Stomach (tissue), 8 donors: ENCODE measurements at regions not wholly inside any gene's neighbourhood (a gene's known extent, or its start where the extent isn't known, plus 50 kb on each side); places are given as distances from the start of the nearest gene placed in this dataset.

Experiments used
- DNase-seq, 2 donors: peaks; one replicate each; pipeline versions ENCODE4 v3.0.0 to v3.0.0-alpha.2; 2013 to 2019
- H3K27ac ChIP-seq, 5 donors: fragments of 200-600 bp in 4 of 5; sonication (generic) in 4 of 5; one replicate each; pipeline ENCODE4 v1.5.1; 2013 to 2019; ENCODE audit warnings: mild to moderate bottlenecking in 1 of 5, moderate library complexity in 1 of 5
- H3K27me3 ChIP-seq, 3 donors: fragments of 200-600 bp; sonication (generic); one replicate each; pipeline ENCODE4 v1.5.1; 2017 to 2019; ENCODE audit warnings: mixed run types in 1 of 3
- H3K36me3 ChIP-seq, 4 donors: fragments of 200-600 bp; sonication (generic); 1 replicate in 3 of 4; 2 replicates in 1 of 4; pipeline ENCODE4 v1.5.1; 2016 to 2019
- H3K4me1 ChIP-seq, 4 donors: fragments of 200-600 bp; sonication (generic); one replicate each; pipeline ENCODE4 v1.5.1; 2016 to 2019
- H3K4me3 ChIP-seq, 4 donors: fragments of 200-600 bp; sonication (generic) in 3 of 4; one replicate each; pipeline ENCODE4 v1.5.1; 2016 to 2019; ENCODE audit warnings: mild to moderate bottlenecking in 1 of 4
- H3K9me3 ChIP-seq, 4 donors: fragments of 200-600 bp; sonication (generic); one replicate each; pipeline ENCODE4 v1.5.1; 2016 to 2019
- EP300 ChIP-seq: sonication (generic); formaldehyde crosslinking; IDR thresholded peaks from one replicate; pipeline ENCODE4 v1.6.1; 2017; ENCODE audit warnings: antibody characterized with exemption
- POLR2A ChIP-seq, 4 donors: fragments of 450-650 bp; IDR thresholded peaks; one replicate each; pipeline ENCODE4 v1.6.1; 2016; ENCODE audit warnings: antibody characterized with exemption in 4 of 4, control low read depth in 2 of 4, mild to moderate bottlenecking in 1 of 4, moderate library complexity in 1 of 4
- POLR2AphosphoS5 ChIP-seq, 3 donors: sonication (generic); formaldehyde crosslinking; IDR thresholded peaks; one replicate each; pipeline ENCODE4 v1.6.1; 2016; ENCODE audit warnings: antibody characterized with exemption in 3 of 3
- WGBS, 5 donors: extraction: QIAGEN DNeasy Blood & Tissue Kit in 3 of 5; methylation state at CpG; one replicate each; pipeline versions ENCODE4 v1.1.5 to v1.1.7; 2013 to 2018; 5-methylcytosine and 5-hydroxymethylcytosine counted together
- intact Hi-C: fragments of 100-400 bp; cut with DNase I; formaldehyde crosslinking; loops from one replicate; pipeline ENCODE4 v1.15.1; 2023; ENCODE audit warnings: low total_unique reads
- TF ChIP-seq, protein P1 (sequence below), 7 experiments: fragments of 450-650 bp in 4 of 7; fragments of 200-600 bp in 3 of 7; sonication (generic) in 3 of 7; IDR thresholded peaks; one replicate each; pipeline ENCODE4 v1.5.1; 2016 to 2019; ENCODE audit warnings: antibody characterized with exemption in 7 of 7, control low read depth in 2 of 7, mild to moderate bottlenecking in 1 of 7
- donor health status: healthy with polysubstance abuse.
- donor health status: Bipolar disorder and iron deficiency.
- donor health status: healthy.

DNA sequence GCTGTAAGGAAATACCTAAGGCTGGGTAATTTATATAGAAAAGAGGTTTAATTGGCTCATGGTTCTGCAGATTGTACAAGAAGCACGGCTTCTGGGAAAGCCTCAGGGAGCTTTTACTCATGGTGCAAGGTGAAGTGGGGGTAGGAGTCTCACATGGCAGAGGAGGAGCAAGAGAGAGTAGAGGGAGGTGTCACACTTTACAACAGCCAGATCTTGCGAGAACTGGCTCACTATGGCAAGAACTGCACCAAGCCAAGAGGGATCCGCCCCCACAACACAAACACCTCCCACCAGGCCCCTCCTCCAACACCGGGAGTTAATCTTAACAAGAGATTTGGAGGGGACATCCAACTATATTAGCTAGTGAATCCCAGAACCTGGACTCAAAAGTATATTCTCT, 135.4 kb upstream of the SOD1 start:
- Histone ChIP-seq H3K9me3 (no peaks in the 10 kb centered on the region), H3K4me3 (no peak overlapping the region), H3K27ac (no peak overlapping the region), H3K27me3 (no peaks in the 10 kb centered on the region), H3K4me1 (peaks cover 0 to 9% (median 0%) of the 10 kb centered on the region in 4 donors), H3K36me3 (no peaks in the 10 kb centered on the region)
- 65 to 75% (median 71%) methylated on average over 4 of the region's 4 CpGs for WGBS, 5 donors
- TF ChIP-seq POLR2AphosphoS5 (IDR thresholded peaks at IDR 0.05) = no peak
- TF ChIP-seq POLR2A (IDR thresholded peaks at IDR 0.05) = no peak
- TF ChIP-seq, protein P1, sequence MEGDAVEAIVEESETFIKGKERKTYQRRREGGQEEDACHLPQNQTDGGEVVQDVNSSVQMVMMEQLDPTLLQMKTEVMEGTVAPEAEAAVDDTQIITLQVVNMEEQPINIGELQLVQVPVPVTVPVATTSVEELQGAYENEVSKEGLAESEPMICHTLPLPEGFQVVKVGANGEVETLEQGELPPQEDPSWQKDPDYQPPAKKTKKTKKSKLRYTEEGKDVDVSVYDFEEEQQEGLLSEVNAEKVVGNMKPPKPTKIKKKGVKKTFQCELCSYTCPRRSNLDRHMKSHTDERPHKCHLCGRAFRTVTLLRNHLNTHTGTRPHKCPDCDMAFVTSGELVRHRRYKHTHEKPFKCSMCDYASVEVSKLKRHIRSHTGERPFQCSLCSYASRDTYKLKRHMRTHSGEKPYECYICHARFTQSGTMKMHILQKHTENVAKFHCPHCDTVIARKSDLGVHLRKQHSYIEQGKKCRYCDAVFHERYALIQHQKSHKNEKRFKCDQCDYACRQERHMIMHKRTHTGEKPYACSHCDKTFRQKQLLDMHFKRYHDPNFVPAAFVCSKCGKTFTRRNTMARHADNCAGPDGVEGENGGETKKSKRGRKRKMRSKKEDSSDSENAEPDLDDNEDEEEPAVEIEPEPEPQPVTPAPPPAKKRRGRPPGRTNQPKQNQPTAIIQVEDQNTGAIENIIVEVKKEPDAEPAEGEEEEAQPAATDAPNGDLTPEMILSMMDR (IDR thresholded peaks at IDR 0.05) = no peak
- no peak for TF ChIP-seq EP300
- DNase-seq = no peak
- intact Hi-C loops = no loop called here

DNA sequence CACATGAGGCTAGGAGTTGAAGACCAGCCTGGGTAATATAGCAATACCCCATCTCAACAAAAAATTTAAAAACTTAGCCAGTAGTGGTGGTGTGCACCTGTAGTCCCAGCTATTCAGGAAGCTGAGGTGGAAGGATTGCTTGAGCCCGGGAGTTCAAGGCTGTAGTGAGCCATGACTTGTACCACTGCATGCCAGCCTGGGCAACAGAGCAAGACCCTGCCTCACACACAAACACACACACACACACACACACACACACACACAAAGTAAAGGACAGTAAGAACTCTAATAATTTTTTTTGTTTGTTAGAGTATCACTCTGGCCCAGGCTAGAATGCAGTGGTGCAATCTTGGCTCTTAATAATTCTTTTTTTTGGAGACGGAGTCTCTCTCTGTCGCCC, 138.0 kb upstream of the SOD1 start:
- WGBS, 5 donors = 90 to 97% (median 96%) methylated on average over 3 of the region's 3 CpGs

DNA sequence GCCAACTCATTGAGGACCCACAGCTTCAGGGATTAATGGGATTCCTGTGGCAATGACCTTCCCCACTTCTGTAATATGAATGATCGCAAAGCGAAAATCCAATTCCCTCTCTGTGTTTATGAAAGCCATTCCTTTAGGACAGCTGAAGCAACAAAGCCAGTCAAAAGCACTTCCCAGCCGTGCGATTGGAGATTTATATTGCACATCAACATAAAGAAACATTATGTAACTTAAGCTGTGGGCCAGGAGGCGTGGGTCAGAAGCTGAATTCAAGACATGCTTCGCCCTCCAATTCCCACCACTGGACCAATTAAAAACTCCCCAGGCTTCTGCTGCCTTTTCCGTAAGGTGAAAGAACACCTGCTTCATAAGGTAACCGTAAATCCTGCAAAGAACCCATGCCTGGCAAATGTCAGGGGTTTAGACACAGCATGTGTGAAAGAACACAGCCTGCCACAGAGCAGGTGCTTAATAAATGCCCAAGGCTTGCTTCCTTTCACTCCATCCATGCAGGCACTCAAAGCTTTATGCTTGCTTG, 138.9 kb upstream of the SOD1 start:
- Histone ChIP-seq H3K27me3 (no peaks in the 10 kb centered on the region), H3K4me1 (peaks cover 0 to 9% (median 0%) of the 10 kb centered on the region in 4 donors), H3K4me3 (no peak overlapping the region), H3K36me3 (no peaks in the 10 kb centered on the region), H3K9me3 (no peaks in the 10 kb centered on the region), H3K27ac (no peak overlapping the region)
- peak in 1 of 2 donors; percentile 50 for DNase-seq
- intact Hi-C loops = no loop called here
- no peak for TF ChIP-seq POLR2A (IDR thresholded peaks at IDR 0.05)
- no peak for TF ChIP-seq EP300
- no peak for TF ChIP-seq POLR2AphosphoS5 (IDR thresholded peaks at IDR 0.05)
- TF ChIP-seq, protein P1 (IDR thresholded peaks at IDR 0.05) = no peak
- whole genome bisulfite sequencing, 5 donors = 55 to 83% (median 72%) methylated on average over 8 of the region's 8 CpGs

More for the DNA sequence above, 138.0 kb upstream of the SOD1 start:
- DNase-seq = no peak
- Histone ChIP-seq H3K27ac (no peak overlapping the region), H3K9me3 (no peaks in the 10 kb centered on the region), H3K27me3 (no peaks in the 10 kb centered on the region), H3K4me1 (peaks cover 0 to 9% (median 0%) of the 10 kb centered on the region in 4 donors), H3K4me3 (no peak overlapping the region), H3K36me3 (no peaks in the 10 kb centered on the region)
- TF ChIP-seq, protein P1 (IDR thresholded peaks at IDR 0.05) = no peak
- TF ChIP-seq POLR2A (IDR thresholded peaks at IDR 0.05) (no peak), POLR2AphosphoS5 (IDR thresholded peaks at IDR 0.05) (no peak), EP300 (no peak)
- intact Hi-C loops = no loop called here

DNA sequence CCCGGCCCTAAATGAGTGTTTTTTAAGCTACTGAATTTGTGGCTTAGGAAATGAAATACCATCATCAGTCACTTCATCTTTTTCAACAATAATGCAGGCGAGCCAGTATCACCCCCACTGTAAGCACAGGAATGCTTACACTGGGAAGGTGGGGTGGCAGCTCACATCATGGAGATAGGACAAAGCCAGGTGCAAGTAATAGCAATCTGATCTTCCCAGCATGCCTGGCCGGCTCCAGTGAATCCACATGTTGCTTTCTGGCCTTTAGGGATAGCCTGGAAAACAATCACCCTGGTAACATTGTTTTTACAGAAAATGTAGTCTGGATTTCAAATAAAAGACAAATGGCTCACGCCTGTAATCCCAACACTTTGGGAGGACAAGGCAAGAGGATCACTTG, 140.9 kb upstream of the SOD1 start:
- no peaks in the 10 kb centered on the region for H3K36me3 ChIP-seq
- intact Hi-C loops = no loop called here
- no peaks in the 10 kb centered on the region for H3K27me3 ChIP-seq
- 88 to 94% (median 90%) methylated on average over 4 of the region's 4 CpGs for WGBS, 5 donors
- H3K9me3 ChIP-seq = no peaks in the 10 kb centered on the region
- TF ChIP-seq POLR2A (IDR thresholded peaks at IDR 0.05) (no peak), EP300 (no peak), POLR2AphosphoS5 (IDR thresholded peaks at IDR 0.05) (no peak)
- TF ChIP-seq, protein P1 (IDR thresholded peaks at IDR 0.05) = no peak
- DNase-seq = no peak
- peaks cover 0 to 9% (median 0%) of the 10 kb centered on the region in 4 donors for H3K4me1 ChIP-seq
- no peak overlapping the region for H3K27ac ChIP-seq
- no peak overlapping the region for H3K4me3 ChIP-seq
